ENCODE measurements at regions not wholly inside any gene's neighbourhood (a gene's known extent, or its start where the extent isn't known, plus 50 kb on each side); places are given as distances from the start of the nearest gene placed in this dataset.

- no peaks in the 10 kb centered on the region for H3K9me1 ChIP-seq (ENCODE audit: insufficient read depth, low read length)
- no peak overlapping the region for H2BK20ac ChIP-seq (ENCODE audit: low read depth, low read length)
- H4K5ac ChIP-seq (ENCODE audit: low read depth, low read length) = no peak overlapping the region
- H3K23ac ChIP-seq (ENCODE audit: low read depth, low read length) = no peak overlapping the region
- no peak overlapping the region for H2BK120ac ChIP-seq (ENCODE audit: low read depth, low read length)
- H4K8ac ChIP-seq (ENCODE audit: low read depth in 2 of 2, low read length in 2 of 2) = no peak overlapping the region
- intact Hi-C loops (cut with micrococcal nuclease) (no loop called here), dilution Hi-C loops (cut with HindIII; ENCODE audit: low sequenced_read_pairs, unreplicated experiment) (no loop called here), in situ Hi-C loops (cut with MboI; ENCODE audit: low sequenced_read_pairs) (no loop called here)
- ATAC-seq (ENCODE audit: low read depth) = no peak
- H2AK9ac ChIP-seq (replicated peaks; ENCODE audit: low read depth, low read length, poor library complexity) = no peak overlapping the region
- H3K56ac ChIP-seq (ENCODE audit: extremely low read depth, insufficient read depth, low read length) = no peak overlapping the region
- H4K91ac ChIP-seq (ENCODE audit: insufficient read depth, low read depth, low read length) = no peak overlapping the region
- no peaks in the 10 kb centered on the region for H4K20me1 ChIP-seq (ENCODE audit: insufficient read depth, low read length)
- H3K4me3 ChIP-seq (ENCODE audit: insufficient read depth, low read depth, low read length) = no peak overlapping the region
- TF ChIP-seq FOS (IDR thresholded peaks at IDR 0.05; ENCODE audit: low read depth, low read length) = no peak
- no peak for TF ChIP-seq MXI1 (IDR thresholded peaks at IDR 0.05; ENCODE audit: borderline replicate concordance, low read depth, low read length)
- no peaks in the 10 kb centered on the region for H3K36me3 ChIP-seq (ENCODE audit: control insufficient read depth, insufficient read depth, low read length)
- H2BK15ac ChIP-seq (ENCODE audit: low read depth, low read length) = no peak overlapping the region
- no peak overlapping the region for H2AFZ ChIP-seq (replicated peaks; ENCODE audit: low read length, poor library complexity)
- H3K4ac ChIP-seq (ENCODE audit: low read depth, low read length) = no peak overlapping the region
- H2BK5ac ChIP-seq (ENCODE audit: low read depth, low read length, poor library complexity, severe bottlenecking) = no peak overlapping the region
- DNase-seq = no peak
- H3K9me3 ChIP-seq (ENCODE audit: control insufficient read depth, insufficient read depth, low read length) = no peaks in the 10 kb centered on the region
- H3K18ac ChIP-seq (ENCODE audit: low read depth, low read length) = no peak overlapping the region
- no peak overlapping the region for H2AK5ac ChIP-seq (ENCODE audit: low read depth, low read length)
- H3K9ac ChIP-seq (ENCODE audit: low read depth, low read length) = no peak overlapping the region
- H3K4me2 ChIP-seq (ENCODE audit: low read depth, low read length) = no peak overlapping the region
- no peak overlapping the region for H3K14ac ChIP-seq (replicated peaks; ENCODE audit: low read depth, low read length)
- ChIA-PET POLR2A (ENCODE audit: unreplicated experiment) (no interaction called here), CTCF (no interaction called here)
- no peaks in the 10 kb centered on the region for H3K27me3 ChIP-seq (ENCODE audit: control insufficient read depth, insufficient read depth, low read length)
- H3K4me1 ChIP-seq (ENCODE audit: control insufficient read depth, insufficient read depth, low read length) = no peaks in the 10 kb centered on the region
- no TSS peak for BruUV-seq (replicated peaks)
- no CpG with 5 or more reads among the region's 1 CpG for WGBS, 2 experiments (ENCODE audit: extremely low coverage in 2 of 2, insufficient read length in 1 of 2)
- no peak overlapping the region for H3K27ac ChIP-seq (ENCODE audit: insufficient read depth, low read length)
- H3K79me1 ChIP-seq (ENCODE audit: low read depth in 1 of 2, low read length in 2 of 2) = no peaks in the 10 kb centered on the region
Measured at GRCh38 chr4:156036496-156036895, 82.8 kb upstream of the CTSO start.
